Choroid plexus epithelial cell (primary cell): ENCODE measurements at regions not wholly inside any gene's neighbourhood (a gene's known extent, or its start where the extent isn't known, plus 50 kb on each side); places are given as distances from the start of the nearest gene placed in this dataset.
"Not testable (repeated sequence)": the region's sequence is repeated elsewhere in the genome, so short reads cannot be mapped to it uniquely, and the experiment has no call there.

Experiments
- DNase-seq: peaks from one replicate; pipeline ENCODE4 v3.0.0-alpha.2; 2010; ENCODE audit warnings: low read depth
- H3K4me3 ChIP-seq: 2 replicates; pipeline ENCODE4 v1.5.1; 2011; ENCODE audit warnings: low read depth, mild to moderate bottlenecking, control low read depth, low read length, moderate library complexity
- CTCF ChIP-seq: conservative IDR thresholded peaks from 2 replicates; pipeline ENCODE4 v1.5.1; 2011; ENCODE audit warnings: low read depth, mild to moderate bottlenecking, control low read depth, inconsistent platforms, low read length, moderate library complexity

- H3K4me3 ChIP-seq, DNase-seq: not testable (repeated sequence)
Observed at GRCh38 chr7:9919-10318, 182.5 kb upstream of the FAM20C start.

- H3K4me3 ChIP-seq, DNase-seq: not testable (repeated sequence)
Observed at GRCh38 chr7:32565-33280, 159.6 kb upstream of the FAM20C start.

- not testable (repeated sequence) for H3K4me3 ChIP-seq
Observed at GRCh38 chr7:35121-35541, 157.2 kb upstream of the FAM20C start.

GRCh38 chr7:36539-36938 lies 155.8 kb upstream of the FAM20C start:
- DNase-seq, H3K4me3 ChIP-seq: not testable (repeated sequence)

More at GRCh38 chr7:35121-35541, 157.2 kb upstream of the FAM20C start:
- DNase-seq, result not testable (repeated sequence)

GRCh38 chr7:37656-38055 lies 154.7 kb upstream of the FAM20C start:
- not testable (repeated sequence) for H3K4me3 ChIP-seq, DNase-seq

- not testable (repeated sequence) for H3K4me3 ChIP-seq, DNase-seq
Observed at GRCh38 chr7:38444-38843, 153.9 kb upstream of the FAM20C start.

GRCh38 chr7:39984-40740 lies 152.2 kb upstream of the FAM20C start:
- DNase-seq, result peak; percentile 30
- TF ChIP-seq CTCF, result peak; percentile 13
- H3K4me3 ChIP-seq, result not testable (repeated sequence)

GRCh38 chr7:40799-41750 lies 151.3 kb upstream of the FAM20C start:
- no peak overlapping the region for H3K4me3 ChIP-seq
- DNase-seq, result no peak
- no peak for TF ChIP-seq CTCF

GRCh38 chr7:41917-42565 lies 150.3 kb upstream of the FAM20C start:
- DNase-seq, result no peak
- TF ChIP-seq CTCF, result no peak
- no peak overlapping the region for H3K4me3 ChIP-seq
